ENCODE measurements at regions not wholly inside any gene's neighbourhood (a gene's known extent, or its start where the extent isn't known, plus 50 kb on each side); places are given as distances from the start of the nearest gene placed in this dataset.
"Not testable (repeated sequence)": the region's sequence is repeated elsewhere in the genome, so short reads cannot be mapped to it uniquely, and the experiment has no call there.

DNA sequence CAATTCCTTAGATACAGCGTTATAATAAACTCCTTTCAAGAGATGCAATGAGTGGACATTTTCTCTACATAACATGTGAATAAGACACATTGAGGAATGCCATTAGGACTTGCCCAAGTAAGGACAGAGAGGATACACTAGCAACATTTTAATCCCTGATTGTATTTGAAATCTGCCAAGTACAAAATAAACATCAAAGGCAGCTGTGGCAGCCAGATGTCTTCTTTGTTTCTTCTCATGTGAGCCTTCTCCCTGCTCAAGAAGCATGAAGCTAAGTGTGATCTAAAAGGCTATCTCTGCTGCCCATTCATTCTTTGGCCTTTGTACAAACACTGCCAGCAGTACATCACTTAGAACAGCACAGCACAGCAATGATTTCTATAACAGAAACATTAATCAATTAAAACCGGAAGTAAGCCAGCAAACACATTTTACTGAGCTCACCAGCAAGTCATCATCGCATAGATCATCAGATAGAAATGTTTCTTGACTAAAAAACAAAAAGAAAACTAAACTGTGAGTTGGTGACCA, 364.0 kb downstream of the CNTN6 start:
- no peaks in the 10 kb centered on the region for H3K36me3 Mint-ChIP-seq (ENCODE audit: low read depth)
- no peaks in the 10 kb centered on the region for H3K4me1 Mint-ChIP-seq
- H3K4me3 Mint-ChIP-seq = no peak overlapping the region
- no peaks in the 10 kb centered on the region for H3K27me3 Mint-ChIP-seq
- H3K27ac Mint-ChIP-seq = no peak overlapping the region
- DNase-seq (no peak), ATAC-seq (no peak)
- peaks cover 19% of the 10 kb centered on the region for H3K9me3 Mint-ChIP-seq

DNA sequence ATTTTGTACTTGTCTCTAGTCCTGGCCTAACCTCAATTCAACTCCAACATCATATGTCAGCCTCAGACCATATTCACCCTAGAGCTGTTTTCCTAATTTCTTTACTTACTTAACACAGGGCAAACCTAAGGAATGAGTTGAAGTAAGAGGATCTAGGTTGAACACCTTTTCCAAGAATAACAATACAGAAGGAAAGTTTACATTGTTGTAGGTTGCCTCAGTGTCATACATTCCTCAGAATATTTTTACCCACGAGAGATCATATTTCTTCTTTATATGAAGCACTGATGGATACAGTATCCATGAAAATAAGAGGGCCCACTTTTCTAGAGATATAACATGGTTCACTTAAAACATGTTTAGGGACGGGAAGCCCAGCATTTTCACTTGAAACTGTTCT, 369.5 kb downstream of the CNTN6 start:
- DNase-seq (no peak), ATAC-seq (no peak)
- H3K4me3 Mint-ChIP-seq = no peak overlapping the region

DNA sequence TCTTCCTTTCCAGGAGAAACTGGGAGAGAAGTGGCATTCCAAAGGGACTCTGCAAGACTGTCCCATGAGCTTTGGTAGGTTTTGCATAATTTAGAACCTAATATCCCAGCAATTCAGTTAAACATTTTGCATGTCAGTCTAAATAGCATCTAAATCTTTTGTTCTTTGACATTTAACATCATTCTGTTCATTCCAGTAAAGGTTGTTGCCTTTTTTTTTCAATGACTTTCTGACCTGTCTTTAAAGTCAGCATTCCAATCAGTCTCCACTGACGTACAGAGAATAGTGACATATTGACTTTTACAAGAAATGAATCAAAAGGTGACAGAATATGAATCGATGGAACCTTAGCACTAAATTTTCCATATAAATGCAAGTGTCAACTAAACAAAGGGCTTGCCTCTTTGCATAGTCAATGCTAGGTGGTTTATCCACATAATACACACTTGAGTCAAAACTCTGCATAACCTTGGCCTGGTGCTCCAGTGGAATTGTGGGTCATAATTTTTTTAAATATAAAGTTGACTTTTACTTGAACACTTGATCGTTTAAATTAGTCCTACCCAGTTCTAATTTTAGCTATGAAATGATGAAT, 370.1 kb downstream of the CNTN6 start:
- DNase-seq = no peak
- no peak overlapping the region for H3K27ac Mint-ChIP-seq

More for the DNA sequence above, 369.5 kb downstream of the CNTN6 start:
- Mint-ChIP-seq H3K9me3 (peaks cover 16% of the 10 kb centered on the region), H3K36me3 (ENCODE audit: low read depth) (no peaks in the 10 kb centered on the region), H3K27ac (no peak overlapping the region), H3K4me1 (no peaks in the 10 kb centered on the region), H3K27me3 (no peaks in the 10 kb centered on the region)

DNA sequence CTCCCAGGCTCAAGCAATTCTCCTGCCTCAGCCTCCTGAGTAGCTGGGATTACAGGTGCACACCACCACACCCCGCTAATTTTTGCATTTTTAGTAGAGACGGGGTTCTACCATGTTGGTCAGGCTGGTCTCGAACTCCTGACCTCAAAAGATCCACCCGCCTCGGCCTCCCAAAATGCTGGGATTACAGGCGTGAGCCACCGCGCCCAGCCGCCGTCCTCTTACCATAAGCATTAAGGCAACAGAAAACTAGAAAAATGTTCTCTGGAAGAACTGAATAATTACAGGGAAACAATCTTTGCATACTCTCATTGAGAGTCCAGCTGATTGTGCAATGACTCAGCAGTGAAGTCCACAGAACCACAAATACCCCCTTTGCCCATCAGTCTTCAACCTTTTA, 372.3 kb downstream of the CNTN6 start:
- not testable (repeated sequence) for H3K4me3 Mint-ChIP-seq; ATAC-seq; H3K27ac Mint-ChIP-seq; H3K27me3 Mint-ChIP-seq; H3K36me3 Mint-ChIP-seq (ENCODE audit: low read depth); DNase-seq; H3K4me1 Mint-ChIP-seq
- peaks cover 16% of the 10 kb centered on the region for H3K9me3 Mint-ChIP-seq

More for the DNA sequence above, 370.1 kb downstream of the CNTN6 start:
- Mint-ChIP-seq H3K9me3 (peaks cover 16% of the 10 kb centered on the region), H3K27me3 (no peaks in the 10 kb centered on the region), H3K36me3 (ENCODE audit: low read depth) (no peaks in the 10 kb centered on the region), H3K4me3 (no peak overlapping the region), H3K4me1 (no peaks in the 10 kb centered on the region)
- ATAC-seq = no peak

DNA sequence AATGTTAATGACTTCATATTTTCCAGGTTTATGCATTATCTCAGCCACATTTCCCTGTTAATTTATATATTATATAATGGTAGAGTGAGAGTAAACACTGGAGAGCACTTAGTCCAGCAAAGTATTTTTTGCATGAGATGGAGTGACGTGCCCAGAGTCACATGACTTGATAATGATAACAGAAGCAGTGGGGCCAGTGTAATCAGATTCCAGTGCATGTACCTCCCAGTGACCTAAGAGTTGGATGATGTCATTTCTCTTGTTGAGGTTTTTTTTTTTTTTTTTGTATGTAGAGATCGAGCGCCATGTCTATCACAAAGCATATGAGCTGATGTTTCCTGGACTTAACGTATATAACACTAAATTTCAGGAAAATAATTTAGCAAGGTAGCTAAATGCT, 375.3 kb downstream of the CNTN6 start:
- Mint-ChIP-seq H3K27me3 (no peaks in the 10 kb centered on the region), H3K36me3 (ENCODE audit: low read depth) (no peaks in the 10 kb centered on the region), H3K4me3 (no peak overlapping the region), H3K9me3 (peaks cover 16% of the 10 kb centered on the region), H3K27ac (no peak overlapping the region), H3K4me1 (no peaks in the 10 kb centered on the region)
- ATAC-seq = no peak
- DNase-seq = no peak

- Mint-ChIP-seq H3K36me3 (ENCODE audit: low read depth) (no peaks in the 10 kb centered on the region), H3K4me1 (no peaks in the 10 kb centered on the region), H3K27ac (no peak overlapping the region), H3K27me3 (no peaks in the 10 kb centered on the region), H3K9me3 (peaks cover 8% of the 10 kb centered on the region), H3K4me3 (no peak overlapping the region)
- no peak for ATAC-seq
- no peak for DNase-seq
Observed at GRCh38 chr3:1469248-1469647, 376.4 kb downstream of the CNTN6 start.

DNA sequence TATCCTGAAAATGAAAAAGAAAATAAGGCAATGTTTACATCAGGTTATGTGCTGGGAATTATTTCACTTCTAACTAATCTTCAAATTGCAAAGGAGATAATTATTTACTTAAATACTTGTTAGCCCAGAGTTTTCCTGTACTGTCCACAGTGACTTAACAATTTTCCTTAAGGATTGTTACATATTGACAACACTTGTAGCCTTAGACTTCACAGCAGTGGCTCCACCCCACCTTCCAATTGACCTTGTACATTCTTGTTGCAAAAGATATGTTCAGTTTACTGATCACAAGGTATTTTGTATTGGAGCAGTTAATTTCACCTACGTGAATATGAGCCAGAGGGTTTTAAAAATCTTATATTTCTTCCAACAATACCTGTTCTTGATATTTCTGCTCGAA, 376.9 kb downstream of the CNTN6 start:
- Mint-ChIP-seq H3K27ac (no peak overlapping the region), H3K27me3 (no peaks in the 10 kb centered on the region), H3K4me3 (no peak overlapping the region), H3K36me3 (ENCODE audit: low read depth) (no peaks in the 10 kb centered on the region), H3K4me1 (no peaks in the 10 kb centered on the region), H3K9me3 (peaks cover 4% of the 10 kb centered on the region)
- DNase-seq = no peak
- ATAC-seq = no peak

- Mint-ChIP-seq H3K9me3 (peaks cover 4% of the 10 kb centered on the region), H3K27ac (no peak overlapping the region), H3K36me3 (ENCODE audit: low read depth) (no peaks in the 10 kb centered on the region)
Observed at GRCh38 chr3:1477669-1478068, 384.8 kb downstream of the CNTN6 start.

GRCh38 chr3:1495466-1495865, 402.6 kb downstream of the CNTN6 start:
- DNase-seq = no peak
- Mint-ChIP-seq H3K27me3 (no peaks in the 10 kb centered on the region), H3K36me3 (ENCODE audit: low read depth) (no peaks in the 10 kb centered on the region), H3K9me3 (peaks cover 14% of the 10 kb centered on the region), H3K4me3 (no peak overlapping the region), H3K27ac (no peak overlapping the region), H3K4me1 (no peaks in the 10 kb centered on the region)
- no peak for ATAC-seq

More at GRCh38 chr3:1477669-1478068, 384.8 kb downstream of the CNTN6 start:
- DNase-seq (no peak), ATAC-seq (no peak)
- no peaks in the 10 kb centered on the region for H3K27me3 Mint-ChIP-seq
- H3K4me3 Mint-ChIP-seq = no peak overlapping the region
- H3K4me1 Mint-ChIP-seq = no peaks in the 10 kb centered on the region

DNA sequence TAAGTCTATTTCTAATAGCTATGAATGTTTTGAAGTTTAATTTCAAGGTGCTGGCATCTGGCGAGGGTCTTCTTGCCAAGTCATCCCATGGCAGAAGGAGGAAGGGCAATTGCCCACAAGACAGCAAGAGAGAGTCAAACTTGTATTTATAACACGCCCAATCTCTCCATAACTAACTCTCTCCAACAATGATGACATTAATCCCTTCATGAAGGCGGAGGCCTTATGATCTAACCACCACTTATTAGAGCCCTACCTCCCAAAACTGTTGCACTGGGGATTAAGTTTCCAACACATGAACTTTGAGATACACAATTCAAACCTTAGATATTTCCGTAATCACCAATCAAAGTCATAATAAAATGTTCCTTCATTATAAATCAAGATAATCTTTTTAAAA, 406.9 kb downstream of the CNTN6 start:
- DNase-seq = no peak
- peaks cover 8% of the 10 kb centered on the region for H3K9me3 Mint-ChIP-seq
- H3K27ac Mint-ChIP-seq = no peak overlapping the region
- H3K4me3 Mint-ChIP-seq = no peak overlapping the region
- H3K36me3 Mint-ChIP-seq (ENCODE audit: low read depth) = no peaks in the 10 kb centered on the region
- no peaks in the 10 kb centered on the region for H3K27me3 Mint-ChIP-seq
- H3K4me1 Mint-ChIP-seq = no peaks in the 10 kb centered on the region
- ATAC-seq = no peak

DNA sequence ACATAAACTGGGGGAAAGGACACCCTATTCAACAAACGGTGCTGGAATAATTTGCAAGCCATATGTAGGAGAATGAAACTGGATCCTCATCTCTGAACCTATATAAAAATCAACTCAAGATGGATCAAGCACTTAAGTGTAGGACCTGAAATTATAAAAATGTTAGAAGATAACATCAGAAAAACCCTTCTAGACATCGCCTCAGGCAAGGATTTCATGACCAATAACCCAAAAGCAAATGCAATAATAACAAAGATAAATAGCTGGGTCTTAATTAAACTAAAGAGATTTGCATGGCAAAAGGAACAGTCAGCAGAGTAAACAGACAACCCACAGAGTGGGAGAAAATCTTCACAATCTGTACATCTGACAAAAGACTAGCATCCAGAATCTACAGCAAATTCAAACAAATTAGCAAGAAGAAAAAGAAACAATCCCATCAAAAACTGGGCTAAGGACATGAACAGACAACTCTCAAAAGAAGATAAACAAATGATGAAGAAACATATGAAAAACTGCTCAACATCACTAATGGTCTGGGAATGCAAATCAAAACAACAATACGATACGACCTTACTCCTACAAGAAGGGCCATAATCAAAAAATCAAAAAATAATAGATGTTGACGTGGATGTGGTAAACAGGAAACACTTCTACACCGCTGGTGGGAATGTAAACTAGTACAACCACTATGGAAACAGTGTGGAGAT, 408.7 kb downstream of the CNTN6 start:
- no peak overlapping the region for H3K27ac Mint-ChIP-seq
- no peak overlapping the region for H3K4me3 Mint-ChIP-seq
- H3K9me3 Mint-ChIP-seq = peaks cover 4% of the 10 kb centered on the region
- ATAC-seq (no peak), DNase-seq (no peak)
- H3K36me3 Mint-ChIP-seq (ENCODE audit: low read depth) = no peaks in the 10 kb centered on the region
- H3K27me3 Mint-ChIP-seq = no peaks in the 10 kb centered on the region
- H3K4me1 Mint-ChIP-seq = no peaks in the 10 kb centered on the region

GRCh38 chr3:1506090-1506489, 413.3 kb downstream of the CNTN6 start:
- ATAC-seq (no peak), DNase-seq (no peak)
- Mint-ChIP-seq H3K4me1 (no peaks in the 10 kb centered on the region), H3K9me3 (no peaks in the 10 kb centered on the region), H3K27me3 (no peaks in the 10 kb centered on the region), H3K27ac (no peak overlapping the region), H3K4me3 (no peak overlapping the region), H3K36me3 (ENCODE audit: low read depth) (no peaks in the 10 kb centered on the region)

DNA sequence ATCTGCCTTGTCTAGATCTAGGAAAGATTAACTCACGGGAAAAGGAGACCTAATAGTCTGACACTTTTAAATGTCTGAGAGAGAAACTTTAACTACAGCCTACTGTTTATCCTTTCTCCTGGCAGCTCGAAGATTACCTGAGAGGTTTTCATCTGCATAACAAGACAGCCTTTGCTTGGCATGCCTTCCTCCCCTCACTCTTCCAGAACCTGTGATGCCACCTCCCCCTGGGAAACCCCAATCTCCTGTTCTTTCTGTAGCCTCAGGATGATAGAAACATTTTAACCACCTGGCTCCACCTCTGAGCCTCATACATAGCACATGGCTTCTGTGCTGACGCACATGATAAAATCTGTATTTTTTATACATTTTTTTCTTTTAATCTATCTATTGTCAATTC, 420.8 kb downstream of the CNTN6 start:
- Mint-ChIP-seq H3K27ac (no peak overlapping the region), H3K4me1 (no peaks in the 10 kb centered on the region), H3K4me3 (no peak overlapping the region), H3K27me3 (no peaks in the 10 kb centered on the region), H3K9me3 (peaks cover 6% of the 10 kb centered on the region), H3K36me3 (ENCODE audit: low read depth) (no peaks in the 10 kb centered on the region)
- no peak for ATAC-seq
- no peak for DNase-seq

GRCh38 chr3:1515882-1516281, 423.1 kb downstream of the CNTN6 start:
- Mint-ChIP-seq H3K9me3 (peaks cover 6% of the 10 kb centered on the region), H3K4me3 (no peak overlapping the region), H3K27ac (no peak overlapping the region), H3K36me3 (ENCODE audit: low read depth) (no peaks in the 10 kb centered on the region), H3K27me3 (no peaks in the 10 kb centered on the region), H3K4me1 (no peaks in the 10 kb centered on the region)
- ATAC-seq (no peak), DNase-seq (no peak)

DNA sequence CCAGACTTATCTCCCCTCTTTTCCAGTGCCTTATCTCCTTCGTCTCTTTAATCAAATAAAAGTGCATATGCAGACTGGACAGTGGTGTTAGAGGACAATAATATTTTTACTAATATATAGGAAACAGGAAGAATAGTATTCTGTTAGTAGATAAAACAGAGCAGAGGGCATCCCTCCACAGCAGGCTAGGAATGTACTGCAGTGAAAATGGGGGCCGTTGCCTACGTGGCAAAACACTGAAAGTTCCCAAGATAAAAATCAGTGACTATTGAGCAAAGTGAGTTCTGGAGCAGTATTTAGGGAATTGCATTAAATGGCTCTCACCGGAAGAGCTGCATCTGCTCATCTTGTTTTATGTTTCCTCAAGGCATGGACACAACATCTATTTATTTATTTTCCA, 435.0 kb downstream of the CNTN6 start:
- Mint-ChIP-seq H3K27me3 (no peaks in the 10 kb centered on the region), H3K36me3 (ENCODE audit: low read depth) (peaks cover 2% of the 10 kb centered on the region), H3K27ac (no peak overlapping the region), H3K9me3 (peaks cover 9% of the 10 kb centered on the region), H3K4me3 (no peak overlapping the region), H3K4me1 (no peaks in the 10 kb centered on the region)
- ATAC-seq (no peak), DNase-seq (no peak)

All from activated naive CD8-positive, alpha-beta T cell treated with anti-CD3 and anti-CD28 coated beads, Interleukin-2, amount 50 U/mL, for 24 hours (primary cell).